CD4-positive, alpha-beta T cell treated with Interleukin-4 for 1 hour (primary cell): ENCODE measurements at regions not wholly inside any gene's neighbourhood (a gene's known extent, or its start where the extent isn't known, plus 50 kb on each side); places are given as distances from the start of the nearest gene placed in this dataset.
"Not testable (repeated sequence)": the region's sequence is repeated elsewhere in the genome, so short reads cannot be mapped to it uniquely, and the experiment has no call there.

Source experiments
- DNase-seq, 2 donors: peaks; one replicate each; pipeline ENCODE4 v3.0.0-alpha.2; 2020 to 2022

GRCh38 chr13:90882551-90882950 is 464.9 kb upstream of the MIR17HG start:
- DNase-seq = no peak

GRCh38 chr13:90883592-90883991 is 463.9 kb upstream of the MIR17HG start:
- no peak for DNase-seq

DNA sequence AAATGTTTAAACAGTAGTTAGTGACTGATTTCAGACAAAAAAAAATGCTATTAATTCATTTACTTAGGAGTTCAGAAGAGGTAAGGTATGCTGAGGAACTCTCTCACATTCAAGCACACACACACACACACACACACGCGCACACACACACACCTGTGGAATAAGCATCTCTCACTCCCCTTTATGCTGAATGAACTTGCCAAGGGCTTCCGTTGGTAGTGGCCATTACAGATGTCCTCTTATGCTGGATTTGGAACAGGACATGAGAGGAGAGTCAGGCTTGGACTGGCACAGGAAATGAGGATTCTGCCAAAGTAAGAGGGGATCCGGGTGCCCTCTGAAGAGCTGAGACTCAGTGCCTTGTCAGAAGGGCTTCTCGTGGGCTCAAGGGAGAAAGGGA is 463.4 kb upstream of the MIR17HG start:
- DNase-seq = no peak

- DNase-seq = no peak
These were observed 457.3 kb upstream of the MIR17HG start for GRCh38 chr13:90889906-90890834.

DNA sequence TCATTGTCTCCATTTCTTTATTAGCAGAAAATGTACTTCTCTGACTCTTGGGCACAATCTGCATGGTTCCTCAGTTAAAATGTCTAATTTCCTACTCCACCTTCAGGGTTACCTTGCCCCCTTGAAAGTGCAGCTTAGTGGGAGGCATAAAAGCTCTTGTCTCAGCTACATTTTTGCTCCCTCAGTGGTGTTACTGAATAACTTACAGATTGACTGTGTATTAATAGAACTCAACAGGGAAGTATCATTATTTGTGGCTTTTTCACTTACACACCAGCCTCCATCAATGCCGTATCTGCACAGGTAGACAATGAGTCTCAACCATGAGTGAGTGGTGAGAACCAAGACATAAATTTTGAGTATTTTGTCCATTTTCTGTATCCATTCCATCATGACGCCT is 456.2 kb upstream of the MIR17HG start:
- no peak for DNase-seq

GRCh38 chr13:90893199-90893598 is 454.3 kb upstream of the MIR17HG start:
- not testable (repeated sequence) for DNase-seq

DNA sequence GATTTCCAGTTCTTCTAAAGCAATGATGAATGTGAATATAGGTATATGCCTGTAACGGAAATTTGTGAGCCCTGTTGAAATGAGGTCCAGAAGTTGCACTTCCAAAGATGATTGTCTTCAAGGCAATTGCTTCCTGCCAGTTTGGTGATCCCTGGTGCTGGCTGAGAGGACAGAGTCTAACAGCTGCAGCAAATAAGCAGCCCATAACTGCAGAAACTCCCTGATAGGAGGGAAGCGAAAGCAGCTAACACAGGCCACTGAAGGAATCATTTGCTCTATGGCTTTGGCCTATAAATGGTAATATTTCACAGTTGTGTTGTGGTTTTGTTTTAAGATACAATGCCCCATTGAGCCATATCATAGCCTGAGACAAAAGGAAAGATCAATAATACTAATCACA is 451.5 kb upstream of the MIR17HG start:
- DNase-seq = no peak

GRCh38 chr13:90898811-90899210 is 448.7 kb upstream of the MIR17HG start:
- DNase-seq = no peak

GRCh38 chr13:90899416-90899815 is 448.1 kb upstream of the MIR17HG start:
- no peak for DNase-seq

DNA sequence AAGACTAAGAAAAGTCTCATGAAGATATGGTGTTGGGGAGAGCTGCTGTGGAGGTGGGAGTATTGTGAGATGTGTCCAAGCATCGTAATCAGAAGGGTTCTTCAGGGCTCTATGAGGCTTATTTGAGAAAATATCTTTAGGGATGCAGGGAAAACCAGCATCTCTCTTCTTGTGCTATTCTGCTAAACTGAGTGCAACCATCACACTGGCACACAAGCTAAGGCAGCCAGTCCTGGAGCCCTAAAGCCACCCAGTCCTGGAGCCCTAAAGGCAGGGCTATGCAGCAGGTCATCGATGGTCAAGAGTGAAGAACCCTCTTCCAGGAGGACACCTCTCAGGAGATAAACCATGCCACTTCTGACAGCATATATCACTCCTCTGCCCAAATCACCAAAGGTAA is 445.2 kb upstream of the MIR17HG start:
- DNase-seq = no peak

DNA sequence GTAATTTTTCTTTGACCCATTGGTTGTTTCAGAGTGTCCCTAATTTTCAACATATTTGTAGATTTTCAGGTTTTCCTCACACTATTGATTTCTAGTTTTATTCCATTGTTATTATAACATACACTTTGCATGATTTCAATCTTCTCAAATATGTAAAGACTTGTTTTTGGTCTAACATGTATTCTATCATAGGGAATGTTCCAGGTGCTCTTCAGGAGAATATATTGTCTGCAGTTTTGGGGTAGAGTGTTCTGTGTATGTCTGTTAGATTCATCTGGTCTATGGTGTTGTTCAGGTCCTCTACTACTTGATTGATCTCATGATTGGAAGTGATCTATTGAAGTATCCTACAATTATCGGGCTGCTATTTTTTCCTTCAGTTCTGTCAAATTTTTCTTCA is 440.9 kb upstream of the MIR17HG start:
- DNase-seq = no peak

DNA sequence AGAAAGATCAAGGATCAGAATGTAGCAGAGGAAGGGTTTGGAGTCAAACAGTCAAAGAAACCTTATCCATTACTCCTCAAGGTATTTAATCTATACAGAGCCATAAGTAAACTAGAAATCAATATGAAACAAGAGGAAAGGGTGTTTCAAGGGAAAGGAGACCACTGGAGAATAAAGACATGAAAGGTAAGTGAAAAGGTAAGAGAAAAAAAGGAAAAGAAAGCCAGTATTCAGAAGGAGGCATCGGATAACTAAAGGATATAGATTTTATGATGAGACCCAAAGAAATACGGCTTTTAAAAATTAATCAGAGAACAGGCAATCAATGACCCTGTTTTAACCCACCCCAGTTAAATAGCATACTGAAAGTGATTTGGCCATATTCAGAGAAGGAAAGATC is 438.7 kb upstream of the MIR17HG start:
- DNase-seq = no peak

DNA sequence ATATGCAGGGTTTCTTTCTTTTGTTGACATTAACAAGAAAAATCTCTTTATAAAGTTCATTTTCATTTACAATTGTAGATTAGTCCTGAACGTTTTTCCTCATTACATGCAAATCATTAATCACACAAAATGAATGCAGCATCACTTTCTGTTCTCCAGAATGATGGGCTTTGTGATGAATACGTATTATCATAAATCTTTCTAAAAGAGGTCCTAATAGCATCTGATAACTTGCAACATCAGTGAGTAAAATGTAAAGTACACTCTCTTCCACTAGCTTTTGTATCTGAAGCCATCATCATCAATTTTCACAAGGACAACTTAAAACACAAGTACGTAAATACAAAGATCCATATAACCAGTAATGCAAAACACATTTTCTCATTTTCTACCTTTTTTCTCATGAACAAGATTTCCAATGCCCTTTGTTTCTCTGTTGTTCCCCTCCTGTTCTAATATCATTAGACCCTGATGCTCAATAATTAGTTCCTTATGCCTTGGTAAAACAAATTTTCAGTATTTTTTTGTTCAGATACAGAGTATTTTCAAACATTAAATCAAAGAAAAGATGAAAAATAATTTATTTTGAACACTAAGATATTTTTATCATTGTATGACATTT is 437.4 kb upstream of the MIR17HG start:
- DNase-seq = no peak

GRCh38 chr13:90912247-90912646 is 435.2 kb upstream of the MIR17HG start:
- DNase-seq = no peak

DNA sequence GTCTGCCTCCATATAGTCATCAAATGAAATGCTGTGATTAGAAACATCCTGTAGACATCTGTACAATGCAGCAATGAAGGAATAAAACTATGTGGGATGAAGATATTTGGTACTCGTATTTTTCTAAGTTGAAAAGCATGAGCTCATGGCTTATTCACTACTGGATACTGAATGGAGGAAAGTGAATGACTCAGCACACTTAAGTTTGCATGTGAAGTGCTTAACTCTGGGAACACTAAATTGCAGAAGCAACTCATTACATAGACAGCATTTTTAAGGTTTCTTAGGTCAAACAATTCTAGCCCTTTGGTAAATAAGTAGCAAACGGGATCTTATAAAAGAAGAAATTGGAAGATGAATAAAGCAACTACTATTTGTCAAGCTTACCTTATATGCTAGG is 429.0 kb upstream of the MIR17HG start:
- DNase-seq = no peak

DNA sequence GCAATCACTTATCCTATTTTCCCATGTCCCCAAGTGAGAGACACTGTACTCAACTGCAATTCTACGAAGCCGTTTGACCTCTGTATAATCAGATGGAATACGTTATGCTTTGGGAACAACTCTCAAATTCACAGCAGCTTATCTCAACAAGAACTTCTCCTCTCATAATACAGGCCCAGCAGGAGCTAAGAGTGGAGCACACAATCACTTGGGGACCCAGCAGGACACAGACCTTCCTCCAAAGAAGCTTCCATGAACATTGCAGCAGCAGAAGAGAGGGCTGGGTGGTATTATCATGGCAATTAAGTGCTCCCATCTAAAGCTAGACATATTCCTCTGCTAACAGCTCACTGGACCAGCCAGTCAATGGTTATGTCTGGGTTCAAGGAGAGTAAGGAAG is 428.3 kb upstream of the MIR17HG start:
- DNase-seq = no peak

GRCh38 chr13:90926459-90926858 is 421.0 kb upstream of the MIR17HG start:
- no peak for DNase-seq

- no peak for DNase-seq
These were observed 419.4 kb upstream of the MIR17HG start for GRCh38 chr13:90928109-90928508.

- DNase-seq = no peak
These were observed 414.2 kb upstream of the MIR17HG start for GRCh38 chr13:90933097-90933826.

GRCh38 chr13:90934741-90935140 is 412.7 kb upstream of the MIR17HG start:
- DNase-seq = no peak

DNA sequence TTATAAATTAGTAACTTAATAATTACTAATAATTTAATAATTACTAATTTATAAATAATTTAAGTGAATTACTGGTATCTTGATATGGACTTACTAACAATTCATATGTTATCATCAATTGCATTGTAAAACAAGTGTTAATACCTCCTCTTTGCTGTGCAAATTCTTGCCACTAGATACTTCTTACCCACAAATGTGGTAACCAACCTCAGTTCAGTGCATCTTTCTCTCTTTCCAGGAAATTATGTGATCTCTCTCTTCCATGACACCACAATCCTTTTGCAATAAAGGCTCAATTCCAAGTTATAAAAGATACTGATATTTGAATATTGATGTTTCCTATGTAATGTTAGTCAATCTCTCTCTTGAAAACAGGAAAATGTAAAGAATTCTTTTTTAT is 408.6 kb upstream of the MIR17HG start:
- no peak for DNase-seq

DNA sequence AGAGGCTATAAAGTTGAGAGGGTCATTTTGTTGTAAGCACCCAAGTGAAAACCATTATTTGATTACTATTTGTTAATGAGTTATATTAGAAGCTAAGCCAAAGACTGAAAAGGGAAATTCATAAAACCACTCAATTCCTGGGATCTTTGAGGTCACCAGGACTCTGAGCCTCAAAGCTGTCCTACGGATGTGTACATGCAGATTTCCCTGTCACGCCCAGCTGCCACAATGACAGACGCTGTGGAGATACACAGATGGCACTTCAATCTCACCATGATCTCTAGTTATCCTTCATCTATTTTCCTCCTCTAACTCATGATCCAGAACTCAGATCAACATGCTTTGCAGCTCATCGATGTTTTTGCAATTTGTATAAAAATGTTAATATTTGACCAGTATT is 403.5 kb upstream of the MIR17HG start:
- no peak for DNase-seq

GRCh38 chr13:90945146-90945545 is 402.3 kb upstream of the MIR17HG start:
- not testable (repeated sequence) for DNase-seq

DNA sequence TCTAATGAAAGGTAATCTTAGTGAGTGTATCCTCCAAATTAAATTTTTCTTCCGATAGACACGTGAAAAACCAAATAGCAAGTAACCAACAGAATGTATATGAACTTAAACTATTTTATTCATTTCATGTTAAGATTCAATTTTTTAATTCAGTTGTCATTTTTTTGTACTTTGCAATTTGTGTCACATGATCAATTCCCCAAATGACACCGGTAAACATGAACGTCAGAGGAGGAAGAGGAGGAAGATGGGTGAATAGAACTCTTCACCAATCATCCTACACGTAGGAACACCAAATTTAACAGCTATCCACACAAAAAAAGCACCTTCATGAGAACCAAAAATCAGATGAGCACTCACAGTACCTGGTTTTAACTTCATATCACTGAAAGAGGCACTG is 401.4 kb upstream of the MIR17HG start:
- DNase-seq = not testable (repeated sequence)
